Tibial nerve (tissue), 4 donors: ENCODE measurements at regions not wholly inside any gene's neighbourhood (a gene's known extent, or its start where the extent isn't known, plus 50 kb on each side); places are given as distances from the start of the nearest gene placed in this dataset.
"Not testable (repeated sequence)": the region's sequence is repeated elsewhere in the genome, so short reads cannot be mapped to it uniquely, and the experiment has no call there.

Experiments used
- DNase-seq, 2 donors: peaks; one replicate each; pipeline ENCODE4 v3.0.0-alpha.2; 2019; ENCODE audit warnings: low spot score in 2 of 2
- H3K27ac ChIP-seq, 4 donors: fragments of 200-600 bp; sonication (generic) in 3 of 4; one replicate each; pipeline ENCODE4 v1.5.1; 2017 to 2019; ENCODE audit warnings: mild to moderate bottlenecking in 1 of 4
- H3K27me3 ChIP-seq, 2 donors: fragments of 200-600 bp; sonication (generic) in 1 of 2; one replicate each; pipeline versions ENCODE4 v1.5.1 to v1.6.0; 2017 to 2019
- H3K36me3 ChIP-seq, 3 donors: fragments of 200-600 bp; sonication (generic); one replicate each; pipeline ENCODE4 v1.5.1; 2018 to 2019
- H3K4me1 ChIP-seq, 4 donors: fragments of 200-600 bp; sonication (generic) in 3 of 4; one replicate each; pipeline ENCODE4 v1.5.1; 2017 to 2019
- H3K4me3 ChIP-seq, 4 donors: fragments of 200-600 bp; sonication (generic) in 3 of 4; one replicate each; pipeline ENCODE4 v1.5.1; 2017 to 2019; ENCODE audit warnings: mild to moderate bottlenecking in 1 of 4, moderate library complexity in 1 of 4
- H3K9me3 ChIP-seq, 4 donors: fragments of 200-600 bp; sonication (generic) in 3 of 4; one replicate each; pipeline ENCODE4 v1.5.1; 2017 to 2019
- EP300 ChIP-seq, 2 donors: sonication (generic); formaldehyde crosslinking; IDR thresholded peaks; one replicate each; pipeline ENCODE4 v1.6.1; 2017; ENCODE audit warnings: antibody characterized with exemption in 2 of 2, mild to moderate bottlenecking in 1 of 2
- POLR2A ChIP-seq, 2 donors: fragments of 450-650 bp; IDR thresholded peaks; one replicate each; pipeline ENCODE4 v1.6.1; 2017; ENCODE audit warnings: antibody characterized with exemption in 2 of 2, mild to moderate bottlenecking in 2 of 2, moderate library complexity in 2 of 2
- WGBS, 2 donors: methylation state at CpG; one replicate each; pipeline ENCODE4 v1.1.5; 2018; 5-methylcytosine and 5-hydroxymethylcytosine counted together
- TF ChIP-seq, protein P1 (sequence below), 5 experiments: fragments of 200-600 bp in 3 of 5; fragments of 450-650 bp in 2 of 5; sonication (generic) in 3 of 5; IDR thresholded peaks; one replicate each; pipeline ENCODE4 v1.5.1; 2016 to 2019; ENCODE audit warnings: antibody characterized with exemption in 5 of 5, mild to moderate bottlenecking in 3 of 5, moderate library complexity in 2 of 5

DNA sequence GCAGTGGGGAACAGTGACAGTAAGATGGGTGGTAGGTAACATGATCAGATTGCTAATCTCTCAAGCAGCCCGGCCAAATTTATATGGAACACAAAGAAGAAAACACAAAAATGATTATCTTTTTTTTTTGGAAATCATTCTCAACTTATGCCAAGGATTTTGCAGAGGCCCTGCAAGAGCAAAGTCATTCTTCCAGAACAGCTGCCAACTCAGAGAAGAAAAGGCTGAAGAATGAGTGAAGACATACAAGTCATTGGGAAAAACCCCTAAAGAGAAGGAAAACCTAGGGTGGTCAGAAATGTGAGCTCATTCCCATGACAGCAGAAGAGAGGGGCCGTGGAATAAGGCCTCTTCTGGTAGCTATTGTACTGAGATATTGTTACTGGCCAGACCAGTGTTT, 246.7 kb downstream of the SHOX2 start:
- no peak overlapping the region for H3K4me3 ChIP-seq
- H3K9me3 ChIP-seq, result no peaks in the 10 kb centered on the region
- H3K27me3 ChIP-seq, result no peaks in the 10 kb centered on the region
- no peak for DNase-seq
- no peak overlapping the region for H3K27ac ChIP-seq
- no peaks in the 10 kb centered on the region for H3K36me3 ChIP-seq
- 41 to 46% methylated on average over 2 of the region's 2 CpGs for WGBS, 2 donors
- TF ChIP-seq EP300 (IDR thresholded peaks at IDR 0.05) (no peak), POLR2A (IDR thresholded peaks at IDR 0.05) (no peak)
- TF ChIP-seq, protein P1, sequence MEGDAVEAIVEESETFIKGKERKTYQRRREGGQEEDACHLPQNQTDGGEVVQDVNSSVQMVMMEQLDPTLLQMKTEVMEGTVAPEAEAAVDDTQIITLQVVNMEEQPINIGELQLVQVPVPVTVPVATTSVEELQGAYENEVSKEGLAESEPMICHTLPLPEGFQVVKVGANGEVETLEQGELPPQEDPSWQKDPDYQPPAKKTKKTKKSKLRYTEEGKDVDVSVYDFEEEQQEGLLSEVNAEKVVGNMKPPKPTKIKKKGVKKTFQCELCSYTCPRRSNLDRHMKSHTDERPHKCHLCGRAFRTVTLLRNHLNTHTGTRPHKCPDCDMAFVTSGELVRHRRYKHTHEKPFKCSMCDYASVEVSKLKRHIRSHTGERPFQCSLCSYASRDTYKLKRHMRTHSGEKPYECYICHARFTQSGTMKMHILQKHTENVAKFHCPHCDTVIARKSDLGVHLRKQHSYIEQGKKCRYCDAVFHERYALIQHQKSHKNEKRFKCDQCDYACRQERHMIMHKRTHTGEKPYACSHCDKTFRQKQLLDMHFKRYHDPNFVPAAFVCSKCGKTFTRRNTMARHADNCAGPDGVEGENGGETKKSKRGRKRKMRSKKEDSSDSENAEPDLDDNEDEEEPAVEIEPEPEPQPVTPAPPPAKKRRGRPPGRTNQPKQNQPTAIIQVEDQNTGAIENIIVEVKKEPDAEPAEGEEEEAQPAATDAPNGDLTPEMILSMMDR (IDR thresholded peaks at IDR 0.05), result no peak
- peaks cover 0 to 22% (median 0%) of the 10 kb centered on the region in 4 donors for H3K4me1 ChIP-seq

DNA sequence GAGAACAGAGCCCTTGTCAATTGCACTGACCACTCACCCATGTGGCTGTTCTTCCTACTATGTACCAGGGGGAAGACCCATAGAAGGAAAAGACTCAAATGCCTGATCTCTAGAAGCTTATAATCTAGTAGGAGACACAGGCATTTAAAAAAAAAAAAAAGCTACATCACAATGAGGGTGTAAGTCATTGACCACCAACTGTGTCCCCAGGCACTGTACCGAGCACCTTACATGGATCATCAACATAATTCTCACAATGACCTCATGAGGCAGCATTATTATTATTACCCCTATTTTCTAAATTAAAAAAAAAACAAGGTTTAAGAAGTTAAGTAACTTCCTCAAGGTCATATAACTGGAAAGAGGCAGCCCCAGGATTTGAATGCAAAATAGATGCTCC, 247.4 kb downstream of the SHOX2 start:
- WGBS, 2 donors, result 90 to 92% methylated on average over 1 of the region's 1 CpG
- TF ChIP-seq EP300 (IDR thresholded peaks at IDR 0.05) (no peak), POLR2A (IDR thresholded peaks at IDR 0.05) (no peak)
- TF ChIP-seq, protein P1 (IDR thresholded peaks at IDR 0.05), result no peak

DNA sequence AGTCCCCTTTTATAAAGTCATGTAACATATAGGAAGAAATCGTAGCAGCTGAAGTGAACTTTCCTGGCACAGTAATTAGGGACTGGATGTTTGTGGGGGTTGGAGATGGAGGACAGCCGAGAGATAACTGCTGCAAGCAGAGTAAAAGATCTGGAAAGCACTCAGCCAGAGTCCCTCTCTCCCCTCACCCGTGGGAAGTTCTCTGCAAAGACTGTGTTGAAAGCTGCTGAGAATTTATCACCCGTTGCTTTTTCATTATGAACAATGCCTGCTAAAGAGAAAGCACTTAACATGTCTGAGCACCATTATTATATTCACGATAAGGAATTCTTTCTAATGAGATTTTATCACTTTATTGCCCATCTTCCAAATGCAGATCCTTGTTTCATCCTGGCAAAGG, 248.8 kb downstream of the SHOX2 start:
- no peaks in the 10 kb centered on the region for H3K27me3 ChIP-seq
- no peaks in the 10 kb centered on the region for H3K36me3 ChIP-seq
- TF ChIP-seq, protein P1 (IDR thresholded peaks at IDR 0.05), result no peak
- no peak for TF ChIP-seq EP300 (IDR thresholded peaks at IDR 0.05)
- TF ChIP-seq POLR2A (IDR thresholded peaks at IDR 0.05), result no peak
- no peak overlapping the region for H3K4me3 ChIP-seq
- H3K27ac ChIP-seq, result no peak overlapping the region
- H3K4me1 ChIP-seq, result peaks cover 0 to 22% (median 0%) of the 10 kb centered on the region in 4 donors
- DNase-seq, result no peak
- peaks cover 0 to 7% (median 0%) of the 10 kb centered on the region in 4 donors for H3K9me3 ChIP-seq
- 22 to 29% methylated on average over 5 of the region's 5 CpGs for WGBS, 2 donors

More for the DNA sequence above, 247.4 kb downstream of the SHOX2 start:
- Histone ChIP-seq H3K4me3 (no peak overlapping the region), H3K27ac (no peak overlapping the region), H3K9me3 (no peaks in the 10 kb centered on the region), H3K27me3 (no peaks in the 10 kb centered on the region), H3K36me3 (no peaks in the 10 kb centered on the region), H3K4me1 (peaks cover 0 to 22% (median 0%) of the 10 kb centered on the region in 4 donors)
- no peak for DNase-seq

- Histone ChIP-seq H3K4me1 (peaks cover 0 to 18% (median 0%) of the 10 kb centered on the region in 4 donors), H3K9me3 (peaks cover 0 to 11% (median 0%) of the 10 kb centered on the region in 4 donors), H3K4me3 (no peak overlapping the region), H3K27ac (no peak overlapping the region), H3K27me3 (no peaks in the 10 kb centered on the region), H3K36me3 (no peaks in the 10 kb centered on the region)
- 46 to 50% methylated on average over 6 of the region's 6 CpGs for WGBS, 2 donors
- no peak for TF ChIP-seq POLR2A (IDR thresholded peaks at IDR 0.05)
- DNase-seq, result no peak
These were observed 249.9 kb downstream of the SHOX2 start for GRCh38 chr3:157856078-157856939.

DNA sequence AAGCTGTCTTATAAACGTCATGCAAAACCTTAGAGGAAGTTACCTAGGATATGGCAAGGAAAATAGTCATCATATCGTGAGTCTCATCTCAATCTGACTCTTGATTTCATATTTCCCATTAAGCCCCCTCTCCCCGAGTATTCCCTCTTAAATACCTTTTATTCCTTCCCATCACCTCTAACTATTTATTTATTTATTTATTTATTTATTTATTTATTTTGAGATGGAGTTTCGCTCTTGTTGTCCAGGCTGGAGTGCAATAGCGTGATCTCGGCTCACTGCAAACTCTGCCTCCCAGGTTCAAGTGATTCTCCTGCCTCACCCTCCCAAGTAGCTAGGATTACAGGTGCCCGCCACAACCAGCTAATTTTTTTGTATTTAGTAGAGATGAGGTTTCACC, 260.4 kb downstream of the SHOX2 start:
- H3K27ac ChIP-seq, DNase-seq, H3K36me3 ChIP-seq, H3K27me3 ChIP-seq, H3K4me1 ChIP-seq, H3K4me3 ChIP-seq, H3K9me3 ChIP-seq: not testable (repeated sequence)
- WGBS, 2 donors, result 94% methylated on average over 7 of the region's 7 CpGs

DNA sequence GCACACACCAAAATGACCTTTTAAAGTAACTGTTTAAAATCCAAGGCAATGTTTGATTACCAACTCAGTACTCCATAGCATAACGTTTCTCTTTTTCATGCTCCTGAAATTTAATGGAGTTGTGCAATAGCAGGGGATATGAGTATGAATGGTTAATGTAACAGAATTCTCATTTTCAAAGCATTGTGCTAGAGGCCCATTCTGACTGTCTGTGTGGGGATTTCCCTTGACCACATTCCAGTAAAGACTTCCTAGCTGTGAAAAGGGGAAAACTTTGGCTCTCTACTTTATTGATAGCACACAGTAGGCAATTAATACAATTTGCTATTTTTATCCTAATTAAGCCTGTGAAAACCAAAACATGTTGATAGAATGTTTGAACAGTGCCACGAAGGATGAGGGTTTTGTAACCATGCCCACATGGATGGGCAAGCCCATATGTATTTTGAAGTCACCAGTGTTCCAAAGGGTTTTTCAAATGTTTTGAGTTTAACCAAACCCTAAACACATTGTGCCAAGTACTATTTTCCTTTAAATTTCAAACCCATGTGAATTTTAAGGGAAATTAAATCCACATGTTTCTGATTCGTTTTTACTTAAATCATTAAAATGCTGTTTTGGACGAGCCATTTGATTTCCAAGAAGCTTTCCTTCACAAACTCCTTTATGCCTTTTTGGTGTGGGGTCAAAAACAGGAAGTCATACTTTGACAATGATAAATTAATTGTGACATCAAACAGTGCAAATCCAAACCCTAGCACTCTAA, 261.2 kb downstream of the SHOX2 start:
- WGBS, 2 donors, result 33 to 42% methylated on average over 4 of the region's 4 CpGs
- no peak for DNase-seq
- TF ChIP-seq, protein P1 (IDR thresholded peaks at IDR 0.05), result no peak
- TF ChIP-seq POLR2A (IDR thresholded peaks at IDR 0.05), result no peak
- no peaks in the 10 kb centered on the region for H3K27me3 ChIP-seq
- no peaks in the 10 kb centered on the region for H3K36me3 ChIP-seq
- H3K9me3 ChIP-seq, result no peaks in the 10 kb centered on the region
- H3K27ac ChIP-seq, result no peak overlapping the region
- H3K4me1 ChIP-seq, result peaks cover 0 to 6% (median 0%) of the 10 kb centered on the region in 4 donors
- H3K4me3 ChIP-seq, result no peak overlapping the region
